ENCODE measurements at regions not wholly inside any gene's neighbourhood (a gene's known extent, or its start where the extent isn't known, plus 50 kb on each side); places are given as distances from the start of the nearest gene placed in this dataset.

GRCh38 chr1:112779665-112780526, 64.8 kb upstream of the PPM1J start:
- no peak for DNase-seq
- 96% methylated on average over 4 of the region's 12 CpGs for WGBS (ENCODE audit: insufficient coverage)
- Histone ChIP-seq H2AFZ (ENCODE audit: insufficient read depth, low read depth, low read length, poor library complexity, severe bottlenecking) (no peak overlapping the region), H3K4me2 (replicated peaks; ENCODE audit: extremely low read depth, low read length, poor library complexity, severe bottlenecking) (no peak overlapping the region), H3K9ac (ENCODE audit: insufficient read depth, low read length, poor library complexity, severe bottlenecking) (no peak overlapping the region), H3K9me3 (replicated peaks in 1 of 2; ENCODE audit: control insufficient read depth in 1 of 2, insufficient read depth in 1 of 2, low read length in 2 of 2) (no peaks in the 10 kb centered on the region), H3K4me1 (ENCODE audit: control insufficient read depth in 1 of 2, insufficient read depth in 2 of 2, low read length in 2 of 2) (no peaks in the 10 kb centered on the region), H4K20me1 (ENCODE audit: insufficient read depth, low read length) (no peaks in the 10 kb centered on the region), H3K27me3 (ENCODE audit: control insufficient read depth in 2 of 2, insufficient read depth in 2 of 2, low read length in 2 of 2) (no peaks in the 10 kb centered on the region), H3K27ac (ENCODE audit: low read depth in 1 of 2, low read length in 2 of 2) (no peak overlapping the region), H3K36me3 (replicated peaks in 1 of 2; ENCODE audit: control insufficient read depth in 1 of 2, insufficient read depth in 2 of 2, low read length in 2 of 2) (no peaks in the 10 kb centered on the region), H3K4me3 (replicated peaks in 1 of 3; ENCODE audit: low read depth in 2 of 3, low read length in 3 of 3) (no peak overlapping the region), H3K79me2 (ENCODE audit: insufficient read depth, low read length) (no peaks in the 10 kb centered on the region)
- peaks cover 0 to 3% (median 2%) of the 10 kb centered on the region in 7 donors for H3K9me3 Mint-ChIP-seq
- no peak overlapping the region for H3K27ac Mint-ChIP-seq
- no peak for TF ChIP-seq CTCF (IDR thresholded peaks at IDR 0.05)
- peaks cover 2 to 9% (median 5%) of the 10 kb centered on the region in 3 donors for H3K27me3 Mint-ChIP-seq (ENCODE audit: low read depth in 3 of 3)
- H3K4me1 Mint-ChIP-seq = no peaks in the 10 kb centered on the region
- H3K4me3 Mint-ChIP-seq = no peak overlapping the region
- intact Hi-C loops (cut with micrococcal nuclease) = no loop called here
- no peaks in the 10 kb centered on the region for H3K36me3 Mint-ChIP-seq

GRCh38 chr1:112778137-112778536, 63.0 kb upstream of the PPM1J start:
- H3K9me3 ChIP-seq (replicated peaks in 1 of 2; ENCODE audit: control insufficient read depth in 1 of 2, insufficient read depth in 1 of 2, low read length in 2 of 2) = no peaks in the 10 kb centered on the region
- H3K4me3 ChIP-seq (replicated peaks in 1 of 3; ENCODE audit: low read depth in 2 of 3, low read length in 3 of 3) = no peak overlapping the region
- no peaks in the 10 kb centered on the region for H3K36me3 ChIP-seq (replicated peaks in 1 of 2; ENCODE audit: control insufficient read depth in 1 of 2, insufficient read depth in 2 of 2, low read length in 2 of 2)
- TF ChIP-seq CTCF (IDR thresholded peaks at IDR 0.05) = no peak
- Mint-ChIP-seq H3K27me3 (ENCODE audit: low read depth in 3 of 3) (peaks cover 2 to 9% (median 5%) of the 10 kb centered on the region in 3 donors), H3K4me1 (no peaks in the 10 kb centered on the region), H3K9me3 (peaks cover 0 to 3% (median 2%) of the 10 kb centered on the region in 7 donors), H3K36me3 (no peaks in the 10 kb centered on the region), H3K27ac (no peak overlapping the region), H3K4me3 (no peak overlapping the region)
- 100% methylated on average over 1 of the region's 1 CpG for WGBS (ENCODE audit: insufficient coverage)
- no peaks in the 10 kb centered on the region for H3K27me3 ChIP-seq (ENCODE audit: control insufficient read depth in 2 of 2, insufficient read depth in 2 of 2, low read length in 2 of 2)
- no peaks in the 10 kb centered on the region for H3K79me2 ChIP-seq (ENCODE audit: insufficient read depth, low read length)
- no peak overlapping the region for H3K27ac ChIP-seq (ENCODE audit: low read depth in 1 of 2, low read length in 2 of 2)
- DNase-seq = no peak
- H3K4me1 ChIP-seq (ENCODE audit: control insufficient read depth in 1 of 2, insufficient read depth in 2 of 2, low read length in 2 of 2) = no peaks in the 10 kb centered on the region
- H4K20me1 ChIP-seq (ENCODE audit: insufficient read depth, low read length) = no peaks in the 10 kb centered on the region
- H3K9ac ChIP-seq (ENCODE audit: insufficient read depth, low read length, poor library complexity, severe bottlenecking) = no peak overlapping the region
- no peak overlapping the region for H3K4me2 ChIP-seq (replicated peaks; ENCODE audit: extremely low read depth, low read length, poor library complexity, severe bottlenecking)
- intact Hi-C loops (cut with micrococcal nuclease) = no loop called here
- no peak overlapping the region for H2AFZ ChIP-seq (ENCODE audit: insufficient read depth, low read depth, low read length, poor library complexity, severe bottlenecking)
